ENCODE measurements at regions not wholly inside any gene's neighbourhood (a gene's known extent, or its start where the extent isn't known, plus 50 kb on each side); places are given as distances from the start of the nearest gene placed in this dataset.
A peak's percentile ranks its signal among the peaks of the same experiment; 100 is the strongest.

GRCh38 chrX:40171513-40172400 lies 74.0 kb upstream of the BCOR start:
- H3K27me3 Mint-ChIP-seq (ENCODE audit: low read depth), result no peaks in the 10 kb centered on the region
- TF ChIP-seq CTCF (IDR thresholded peaks at IDR 0.05), result peak; percentile 8
- peak overlapping the region; percentile 51 for H3K27ac Mint-ChIP-seq (ENCODE audit: unreplicated experiment)
- H3K4me3 Mint-ChIP-seq (ENCODE audit: unreplicated experiment), result peak overlapping the region; percentile 70
- H3K4me1 Mint-ChIP-seq (ENCODE audit: low read depth), result peaks cover 48% of the 10 kb centered on the region
- no peaks in the 10 kb centered on the region for H3K36me3 Mint-ChIP-seq (ENCODE audit: low read depth)
- peak; percentile 91 for DNase-seq (ENCODE audit: low spot score)
- no peaks in the 10 kb centered on the region for H3K9me3 Mint-ChIP-seq (ENCODE audit: low read depth)

- Mint-ChIP-seq H3K27ac (ENCODE audit: unreplicated experiment) (peak overlapping the region; percentile 51), H3K4me3 (ENCODE audit: unreplicated experiment) (peak overlapping the region; percentile 57), H3K4me1 (ENCODE audit: low read depth) (peaks cover 53% of the 10 kb centered on the region), H3K9me3 (ENCODE audit: low read depth) (no peaks in the 10 kb centered on the region), H3K36me3 (ENCODE audit: low read depth) (no peaks in the 10 kb centered on the region), H3K27me3 (ENCODE audit: low read depth) (no peaks in the 10 kb centered on the region)
- DNase-seq (ENCODE audit: low spot score), result peak; percentile 37
- TF ChIP-seq CTCF (IDR thresholded peaks at IDR 0.05), result no peak
Measured at GRCh38 chrX:40170830-40171512, 73.2 kb upstream of the BCOR start.

- no peak overlapping the region for H3K4me3 Mint-ChIP-seq (ENCODE audit: unreplicated experiment)
- DNase-seq (ENCODE audit: low spot score), result peak; percentile 88
- no peaks in the 10 kb centered on the region for H3K36me3 Mint-ChIP-seq (ENCODE audit: low read depth)
- peaks cover 48% of the 10 kb centered on the region for H3K4me1 Mint-ChIP-seq (ENCODE audit: low read depth)
- H3K27me3 Mint-ChIP-seq (ENCODE audit: low read depth), result no peaks in the 10 kb centered on the region
- H3K27ac Mint-ChIP-seq (ENCODE audit: unreplicated experiment), result no peak overlapping the region
- no peaks in the 10 kb centered on the region for H3K9me3 Mint-ChIP-seq (ENCODE audit: low read depth)
- TF ChIP-seq CTCF (IDR thresholded peaks at IDR 0.05), result peak; percentile 76
Measured at GRCh38 chrX:40169193-40170101, 71.7 kb upstream of the BCOR start.

- DNase-seq (ENCODE audit: low spot score), result peak; percentile 79
- Mint-ChIP-seq H3K4me1 (ENCODE audit: low read depth) (peaks cover 39% of the 10 kb centered on the region), H3K4me3 (ENCODE audit: unreplicated experiment) (no peak overlapping the region), H3K9me3 (ENCODE audit: low read depth) (no peaks in the 10 kb centered on the region), H3K27ac (ENCODE audit: unreplicated experiment) (no peak overlapping the region), H3K36me3 (ENCODE audit: low read depth) (no peaks in the 10 kb centered on the region), H3K27me3 (ENCODE audit: low read depth) (no peaks in the 10 kb centered on the region)
- no peak for TF ChIP-seq CTCF (IDR thresholded peaks at IDR 0.05)
Measured at GRCh38 chrX:40168480-40169011, 70.8 kb upstream of the BCOR start.
